Astrocyte (in vitro differentiated cells and primary cell): ENCODE measurements at regions not wholly inside any gene's neighbourhood (a gene's known extent, or its start where the extent isn't known, plus 50 kb on each side); places are given as distances from the start of the nearest gene placed in this dataset.

ENCODE experiments used
- CTCF ChIP-seq: IDR thresholded peaks from 2 replicates; pipeline ENCODE4 v1.5.1; 2011; ENCODE audit warnings: low read depth, mild to moderate bottlenecking, inconsistent platforms, low read length, moderate library complexity; ENCODE audit not compliant: insufficient read depth
- EZH2 ChIP-seq: IDR thresholded peaks from 2 replicates; pipeline ENCODE4 v1.6.1; 2012; ENCODE audit warnings: mild to moderate bottlenecking, low read length, inconsistent platforms; ENCODE audit not compliant: insufficient read depth

DNA sequence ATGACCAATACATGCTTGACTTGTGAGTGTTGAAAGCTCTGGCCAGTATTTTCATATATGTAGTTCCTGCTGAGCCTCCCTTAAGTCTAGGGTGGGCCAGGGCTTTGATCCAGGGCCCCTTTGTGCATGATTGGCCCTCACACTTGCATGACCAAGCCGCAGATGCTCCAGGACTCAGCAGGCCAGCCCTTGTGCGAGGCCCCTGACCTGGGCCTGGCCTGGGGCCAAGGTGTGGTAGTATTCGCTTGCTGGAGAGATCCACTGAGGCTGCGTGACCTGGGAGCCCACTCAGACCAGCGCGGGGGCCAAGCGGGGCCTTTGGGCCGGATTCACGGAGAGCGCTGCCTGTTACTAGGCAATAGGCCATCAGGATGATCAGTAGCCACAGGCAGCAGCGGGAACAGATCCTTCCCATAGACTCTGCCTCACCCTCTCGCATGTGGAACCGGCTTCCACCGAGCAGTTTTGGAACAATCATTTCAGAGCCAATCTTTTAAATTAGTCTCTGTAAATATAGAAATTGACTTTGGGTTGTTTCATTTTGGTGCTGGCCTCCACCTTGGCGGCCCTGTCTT, 79.0 kb upstream of the PTCH1 start:
- TF ChIP-seq EZH2 = no peak
- no peak for TF ChIP-seq CTCF
